Vagina (tissue), 2 donors: ENCODE measurements at regions not wholly inside any gene's neighbourhood (a gene's known extent, or its start where the extent isn't known, plus 50 kb on each side); places are given as distances from the start of the nearest gene placed in this dataset.

ENCODE experiments used
- CTCF ChIP-seq, 3 experiments: fragments of 450-650 bp in 2 of 3; fragments of 200-600 bp in 1 of 3; sonication (generic) in 1 of 3; IDR thresholded peaks; one replicate each; pipeline ENCODE4 v1.5.1; 2017 to 2019; ENCODE audit warnings: antibody characterized with exemption in 3 of 3, mild to moderate bottlenecking in 2 of 3, moderate library complexity in 2 of 3
- POLR2A ChIP-seq, 2 donors: fragments of 450-650 bp; IDR thresholded peaks; one replicate each; pipeline ENCODE4 v1.6.1; 2017; ENCODE audit warnings: antibody characterized with exemption in 2 of 2, mild to moderate bottlenecking in 2 of 2, moderate library complexity in 2 of 2

GRCh38 chr4:27574743-27575142 lies 714.1 kb downstream of the STIM2 start:
- no peak for TF ChIP-seq CTCF (IDR thresholded peaks at IDR 0.05)
- no peak for TF ChIP-seq POLR2A (IDR thresholded peaks at IDR 0.05)
